NCI-H2081 (cell line): ENCODE measurements at regions not wholly inside any gene's neighbourhood (a gene's known extent, or its start where the extent isn't known, plus 50 kb on each side); places are given as distances from the start of the nearest gene placed in this dataset.
"Not testable (repeated sequence)": the region's sequence is repeated elsewhere in the genome, so short reads cannot be mapped to it uniquely, and the experiment has no call there.

Experiments
- DNase-seq, 2 experiments: peaks; one replicate each; lab custom pipeline; 2025; lab: John Stamatoyannopoulos, UW

- peak; percentile 17 to 51 for DNase-seq
Observed at GRCh38 chr3:94336046-94336753, 273.3 kb downstream of the NSUN3 start.

GRCh38 chr3:94345101-94345500, 282.2 kb downstream of the NSUN3 start:
- no peak for DNase-seq

GRCh38 chr3:94349310-94349878, 286.5 kb downstream of the NSUN3 start:
- no peak for DNase-seq

- no peak for DNase-seq
Observed at GRCh38 chr3:94356581-94356980, 293.7 kb downstream of the NSUN3 start.

GRCh38 chr3:94359996-94360395, 297.1 kb downstream of the NSUN3 start:
- no peak for DNase-seq

GRCh38 chr3:94360987-94361386, 298.1 kb downstream of the NSUN3 start:
- no peak for DNase-seq

GRCh38 chr3:94362393-94362792, 299.5 kb downstream of the NSUN3 start:
- no peak for DNase-seq

- no peak for DNase-seq
Observed at GRCh38 chr3:94365006-94365405, 302.1 kb downstream of the NSUN3 start.

- DNase-seq, result no peak
Observed at GRCh38 chr3:94372026-94372425, 309.2 kb downstream of the NSUN3 start.

GRCh38 chr3:94373456-94373855, 310.6 kb downstream of the NSUN3 start:
- no peak for DNase-seq

GRCh38 chr3:94374439-94375161, 311.7 kb downstream of the NSUN3 start:
- DNase-seq, result no peak

- not testable (repeated sequence) for DNase-seq
Observed at GRCh38 chr3:94377123-94377696, 314.3 kb downstream of the NSUN3 start.

- DNase-seq, result not testable (repeated sequence)
Observed at GRCh38 chr3:94377863-94378262, 315.0 kb downstream of the NSUN3 start.

GRCh38 chr3:94378322-94378721, 315.5 kb downstream of the NSUN3 start:
- no peak for DNase-seq

GRCh38 chr3:94379264-94379663, 316.4 kb downstream of the NSUN3 start:
- no peak for DNase-seq

- no peak for DNase-seq
Observed at GRCh38 chr3:94394885-94395284, 332.0 kb downstream of the NSUN3 start.

GRCh38 chr3:94395851-94396250, 333.0 kb downstream of the NSUN3 start:
- DNase-seq, result no peak

GRCh38 chr3:94398036-94398435, 335.2 kb downstream of the NSUN3 start:
- DNase-seq, result no peak

GRCh38 chr3:94401466-94401865, 338.6 kb downstream of the NSUN3 start:
- no peak for DNase-seq

GRCh38 chr3:94402126-94402525, 339.3 kb downstream of the NSUN3 start:
- DNase-seq, result no peak

GRCh38 chr3:94405258-94406035, 342.6 kb downstream of the NSUN3 start:
- no peak for DNase-seq

- no peak for DNase-seq
Observed at GRCh38 chr3:94406595-94406994, 343.7 kb downstream of the NSUN3 start.
